GM23338 (cell line): ENCODE measurements at regions not wholly inside any gene's neighbourhood (a gene's known extent, or its start where the extent isn't known, plus 50 kb on each side); places are given as distances from the start of the nearest gene placed in this dataset.

Source experiments
- CREB1 ChIP-seq: fragments of 250-450 bp; sonication (Bioruptor Pico); IDR thresholded peaks from 2 replicates; pipeline ENCODE4 v1.5.0; 2020; ENCODE audit warnings: low read depth, mild to moderate bottlenecking, moderate library complexity
- CTCF ChIP-seq, 2 experiments: fragments of 200-600 bp in 1 of 2; sonication (generic) in 1 of 2; conservative IDR thresholded peaks; 2 replicates each; pipeline versions ENCODE4 v1.5.1 to v1.6.1; 2016 to 2017; ENCODE audit warnings: antibody characterized with exemption in 2 of 2, low read depth in 2 of 2, mild to moderate bottlenecking in 2 of 2, moderate library complexity in 1 of 2
- EZH2phosphoT487 ChIP-seq: fragments of 200-600 bp; sonication (generic); IDR thresholded peaks from one replicate; pipeline ENCODE4 v1.8.1; 2018; ENCODE audit warnings: antibody characterized with exemption; ENCODE audit not compliant: unreplicated experiment
- JUNB ChIP-seq: IDR thresholded peaks from one replicate; pipeline ENCODE4 v1.6.1; 2016; ENCODE audit warnings: antibody characterized with exemption; ENCODE audit not compliant: unreplicated experiment
- POLR2AphosphoS5 ChIP-seq: IDR thresholded peaks from 2 replicates; pipeline ENCODE4 v1.6.1; 2016; ENCODE audit warnings: antibody characterized with exemption, low read depth
- REST ChIP-seq: IDR thresholded peaks from one replicate; pipeline ENCODE4 v1.6.1; 2018; ENCODE audit warnings: antibody characterized with exemption; ENCODE audit not compliant: unreplicated experiment
- STAT1 ChIP-seq: IDR thresholded peaks from one replicate; pipeline ENCODE4 v1.6.1; 2016; ENCODE audit warnings: antibody characterized with exemption; ENCODE audit not compliant: unreplicated experiment
- TF ChIP-seq, protein P1 (sequence below): IDR thresholded peaks from 2 replicates; pipeline ENCODE4 v1.6.1; 2016; ENCODE audit warnings: antibody characterized with exemption

DNA sequence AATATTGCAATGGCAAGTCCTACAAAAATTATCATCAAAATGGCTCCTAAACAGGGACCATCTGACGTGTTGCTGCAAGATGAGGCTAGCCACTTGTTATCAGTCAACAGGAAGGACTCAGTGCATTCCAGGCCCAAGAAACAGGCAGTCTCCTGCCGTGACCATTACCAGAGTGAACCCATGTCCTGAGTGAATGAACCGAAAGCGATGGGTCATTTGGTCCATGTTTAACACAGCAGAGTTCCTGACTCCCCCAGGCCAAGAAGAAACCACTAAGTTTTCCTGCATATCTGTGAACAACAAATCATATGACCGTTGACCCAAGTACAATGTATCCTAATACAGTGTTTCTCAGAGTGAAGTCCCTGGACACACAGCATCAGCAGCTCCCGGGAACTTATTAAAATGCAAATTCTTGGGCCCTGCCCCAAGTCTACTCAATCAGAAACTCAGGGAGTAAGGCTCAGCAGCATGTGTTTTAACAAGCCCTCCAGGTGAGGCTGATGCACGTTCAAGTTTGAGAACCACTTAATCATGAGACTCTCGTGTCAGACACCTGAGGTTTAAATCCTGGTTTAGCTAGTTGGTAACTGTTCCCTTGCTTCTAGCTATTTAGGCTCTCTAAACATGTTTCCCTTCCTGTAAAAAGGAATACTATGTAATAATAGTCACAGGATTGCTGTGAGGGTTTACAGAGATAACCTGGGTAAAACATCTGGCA is 429.4 kb upstream of the MAF start:
- TF ChIP-seq CTCF (conservative IDR thresholded peaks at IDR 0.05; ENCODE audit: low read depth in 2 of 2) = no peak
- TF ChIP-seq CREB1 (CRISPR knock-in tag) = no peak
- no peak for TF ChIP-seq JUNB
- TF ChIP-seq POLR2AphosphoS5 = no peak
- TF ChIP-seq EZH2phosphoT487 = no peak
- TF ChIP-seq, protein P1, sequence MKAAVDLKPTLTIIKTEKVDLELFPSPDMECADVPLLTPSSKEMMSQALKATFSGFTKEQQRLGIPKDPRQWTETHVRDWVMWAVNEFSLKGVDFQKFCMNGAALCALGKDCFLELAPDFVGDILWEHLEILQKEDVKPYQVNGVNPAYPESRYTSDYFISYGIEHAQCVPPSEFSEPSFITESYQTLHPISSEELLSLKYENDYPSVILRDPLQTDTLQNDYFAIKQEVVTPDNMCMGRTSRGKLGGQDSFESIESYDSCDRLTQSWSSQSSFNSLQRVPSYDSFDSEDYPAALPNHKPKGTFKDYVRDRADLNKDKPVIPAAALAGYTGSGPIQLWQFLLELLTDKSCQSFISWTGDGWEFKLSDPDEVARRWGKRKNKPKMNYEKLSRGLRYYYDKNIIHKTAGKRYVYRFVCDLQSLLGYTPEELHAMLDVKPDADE = no peak
- TF ChIP-seq STAT1 = no peak
- TF ChIP-seq REST = no peak
